Neural progenitor cell (in vitro differentiated cells): ENCODE measurements at regions not wholly inside any gene's neighbourhood (a gene's known extent, or its start where the extent isn't known, plus 50 kb on each side); places are given as distances from the start of the nearest gene placed in this dataset.

Experiments
- DNase-seq: peaks from one replicate; pipeline ENCODE4 v3.0.0-alpha.2; 2016; ENCODE audit warnings: low spot score
- H2AFZ ChIP-seq: fragments of 200-600 bp; sonication (generic); replicated peaks from 2 replicates; pipeline ENCODE4 v1.6.1; 2016; ENCODE audit warnings: antibody characterized with exemption
- H3F3A ChIP-seq: fragments of 200-600 bp; sonication (generic); 2 replicates; pipeline ENCODE4 v1.6.1; 2016; ENCODE audit warnings: antibody characterized with exemption, low read depth
- H3K27ac ChIP-seq: fragments of 200-600 bp; sonication (generic); 2 replicates; pipeline ENCODE4 v1.5.1; 2016; ENCODE audit warnings: mild to moderate bottlenecking
- H3K27me3 ChIP-seq: fragments of 200-600 bp; sonication (generic); 2 replicates; pipeline ENCODE4 v1.6.1; 2016; ENCODE audit warnings: mild to moderate bottlenecking, moderate library complexity
- H3K36me3 ChIP-seq: fragments of 200-600 bp; sonication (generic); 2 replicates; pipeline ENCODE4 v1.5.1; 2016
- H3K4me1 ChIP-seq: fragments of 200-600 bp; sonication (generic); 2 replicates; pipeline ENCODE4 v1.6.1; 2016; ENCODE audit warnings: mixed run types
- H3K4me2 ChIP-seq: fragments of 200-600 bp; sonication (generic); 2 replicates; pipeline ENCODE4 v1.6.1; 2016
- H3K4me3 ChIP-seq: fragments of 200-600 bp; sonication (generic); 2 replicates; pipeline ENCODE4 v1.5.1; 2016
- H3K79me2 ChIP-seq: fragments of 200-600 bp; sonication (generic); 2 replicates; pipeline ENCODE4 v1.6.1; 2016; ENCODE audit warnings: low read depth
- H3K9ac ChIP-seq: fragments of 200-600 bp; sonication (generic); 2 replicates; pipeline ENCODE4 v1.6.1; 2016
- H3K9me3 ChIP-seq: fragments of 200-600 bp; sonication (generic); 2 replicates; pipeline ENCODE4 v1.5.1; 2016; ENCODE audit warnings: low read depth
- H4K20me1 ChIP-seq: fragments of 200-600 bp; sonication (generic); 2 replicates; pipeline ENCODE4 v1.6.1; 2016; ENCODE audit warnings: low read depth
- H3K27ac Mint-ChIP-seq: 3 replicates; pipeline ENCODE4 v1.8.0; 2021; ENCODE audit warnings: mixed read lengths
- H3K27me3 Mint-ChIP-seq: 2 replicates; pipeline ENCODE4 v1.8.0; 2022; ENCODE audit warnings: low read depth, mild to moderate bottlenecking, inconsistent platforms, moderate library complexity, mixed read lengths; ENCODE audit not compliant: insufficient read depth
- H3K36me3 Mint-ChIP-seq: 3 replicates; pipeline ENCODE4 v1.8.0; 2021; ENCODE audit warnings: mixed read lengths
- H3K4me1 Mint-ChIP-seq: 3 replicates; pipeline ENCODE4 v1.8.0; 2021; ENCODE audit warnings: mixed read lengths
- H3K4me3 Mint-ChIP-seq: 3 replicates; pipeline ENCODE4 v1.8.0; 2021; ENCODE audit warnings: mild to moderate bottlenecking, moderate library complexity, mixed read lengths
- H3K9me3 Mint-ChIP-seq: 3 replicates; pipeline ENCODE4 v1.8.0; 2020; ENCODE audit warnings: mixed read lengths
- CTCF ChIP-seq: fragments of 200-600 bp; sonication (generic); IDR thresholded peaks from 2 replicates; pipeline ENCODE4 v1.5.1; 2017; ENCODE audit warnings: antibody characterized with exemption, mild to moderate bottlenecking
- EZH2 ChIP-seq: fragments of 200-600 bp; sonication (generic); IDR thresholded peaks from 2 replicates; pipeline ENCODE4 v1.6.1; 2017; ENCODE audit warnings: antibody characterized with exemption, mild to moderate bottlenecking, moderate library complexity
- EZH2phosphoT487 ChIP-seq: fragments of 200-600 bp; sonication (generic); IDR thresholded peaks from 2 replicates; pipeline ENCODE4 v1.6.1; 2017; ENCODE audit warnings: antibody characterized with exemption

GRCh38 chr13:22143671-22144070, 472.8 kb downstream of the FGF9 start:
- Histone ChIP-seq H3K36me3 (no peaks in the 10 kb centered on the region), H3K4me2 (no peak overlapping the region)
- no peak for TF ChIP-seq CTCF
- no peak for TF ChIP-seq EZH2
- TF ChIP-seq EZH2phosphoT487 = no peak

GRCh38 chr13:22144806-22145205, 473.9 kb downstream of the FGF9 start:
- Histone ChIP-seq H3K79me2 (no peaks in the 10 kb centered on the region), H2AFZ (no peak overlapping the region), H3K4me3 (no peak overlapping the region), H3K9me3 (no peaks in the 10 kb centered on the region), H4K20me1 (no peaks in the 10 kb centered on the region), H3K4me2 (no peak overlapping the region), H3K4me1 (no peaks in the 10 kb centered on the region), H3F3A (no peaks in the 10 kb centered on the region), H3K27ac (no peak overlapping the region), H3K9ac (no peak overlapping the region), H3K36me3 (no peaks in the 10 kb centered on the region), H3K27me3 (no peaks in the 10 kb centered on the region)
- no peak for TF ChIP-seq CTCF
- no peak for TF ChIP-seq EZH2
- TF ChIP-seq EZH2phosphoT487 = no peak
- no peak overlapping the region for H3K4me3 Mint-ChIP-seq
- no peak overlapping the region for H3K27ac Mint-ChIP-seq
- H3K36me3 Mint-ChIP-seq = no peaks in the 10 kb centered on the region
- no peaks in the 10 kb centered on the region for H3K4me1 Mint-ChIP-seq
- H3K27me3 Mint-ChIP-seq = peaks cover 2% of the 10 kb centered on the region
- H3K9me3 Mint-ChIP-seq = peaks cover 3% of the 10 kb centered on the region
- DNase-seq = no peak

More at GRCh38 chr13:22143671-22144070, 472.8 kb downstream of the FGF9 start:
- Histone ChIP-seq H3K79me2 (no peaks in the 10 kb centered on the region), H2AFZ (no peak overlapping the region), H3K27ac (no peak overlapping the region), H3F3A (no peaks in the 10 kb centered on the region), H4K20me1 (no peaks in the 10 kb centered on the region), H3K9me3 (no peaks in the 10 kb centered on the region), H3K9ac (no peak overlapping the region), H3K4me3 (no peak overlapping the region), H3K4me1 (no peaks in the 10 kb centered on the region), H3K27me3 (no peaks in the 10 kb centered on the region)
- Mint-ChIP-seq H3K27me3 (peaks cover 2% of the 10 kb centered on the region), H3K36me3 (no peaks in the 10 kb centered on the region), H3K9me3 (peaks cover 2% of the 10 kb centered on the region), H3K27ac (no peak overlapping the region), H3K4me3 (no peak overlapping the region), H3K4me1 (no peaks in the 10 kb centered on the region)
- DNase-seq = no peak

- no peaks in the 10 kb centered on the region for H3K27me3 ChIP-seq
- H3F3A ChIP-seq = no peaks in the 10 kb centered on the region
- H4K20me1 ChIP-seq = no peaks in the 10 kb centered on the region
- DNase-seq = no peak
- no peak overlapping the region for H3K27ac ChIP-seq
- no peak overlapping the region for H3K9ac ChIP-seq
- no peak overlapping the region for H2AFZ ChIP-seq
- no peak overlapping the region for H3K4me3 ChIP-seq
- H3K9me3 ChIP-seq = no peaks in the 10 kb centered on the region
- no peaks in the 10 kb centered on the region for H3K36me3 ChIP-seq
- Mint-ChIP-seq H3K4me1 (no peaks in the 10 kb centered on the region), H3K9me3 (peaks cover 3% of the 10 kb centered on the region), H3K36me3 (no peaks in the 10 kb centered on the region), H3K4me3 (no peak overlapping the region), H3K27ac (no peak overlapping the region), H3K27me3 (peaks cover 2% of the 10 kb centered on the region)
- H3K4me1 ChIP-seq = no peaks in the 10 kb centered on the region
- H3K79me2 ChIP-seq = no peaks in the 10 kb centered on the region
- TF ChIP-seq EZH2phosphoT487 = no peak
- TF ChIP-seq EZH2 = no peak
- no peak for TF ChIP-seq CTCF
- no peak overlapping the region for H3K4me2 ChIP-seq
These were observed 477.3 kb downstream of the FGF9 start for GRCh38 chr13:22148187-22148586.
